Keratinocyte (primary cell): ENCODE measurements at regions not wholly inside any gene's neighbourhood (a gene's known extent, or its start where the extent isn't known, plus 50 kb on each side); places are given as distances from the start of the nearest gene placed in this dataset.

Experiments
- CTCF ChIP-seq, 3 experiments: IDR thresholded peaks in 1 of 3; conservative IDR thresholded peaks in 1 of 3; optimal IDR thresholded peaks in 1 of 3; 2 replicates in 2 of 3; 3 replicates in 1 of 3; pipeline versions ENCODE3 to v1.5.1; 2011; ENCODE audit warnings: low read length in 3 of 3, mild to moderate bottlenecking in 3 of 3, moderate library complexity in 2 of 3, control low read depth in 1 of 3, inconsistent platforms in 1 of 3; ENCODE audit not compliant: insufficient read depth in 2 of 3; ENCODE audit errors: extremely low read depth in 1 of 3
- EZH2 ChIP-seq: IDR thresholded peaks from one replicate; pipeline ENCODE4 v1.6.1; 2012; ENCODE audit warnings: inconsistent platforms, mild to moderate bottlenecking, low read length, moderate library complexity

DNA sequence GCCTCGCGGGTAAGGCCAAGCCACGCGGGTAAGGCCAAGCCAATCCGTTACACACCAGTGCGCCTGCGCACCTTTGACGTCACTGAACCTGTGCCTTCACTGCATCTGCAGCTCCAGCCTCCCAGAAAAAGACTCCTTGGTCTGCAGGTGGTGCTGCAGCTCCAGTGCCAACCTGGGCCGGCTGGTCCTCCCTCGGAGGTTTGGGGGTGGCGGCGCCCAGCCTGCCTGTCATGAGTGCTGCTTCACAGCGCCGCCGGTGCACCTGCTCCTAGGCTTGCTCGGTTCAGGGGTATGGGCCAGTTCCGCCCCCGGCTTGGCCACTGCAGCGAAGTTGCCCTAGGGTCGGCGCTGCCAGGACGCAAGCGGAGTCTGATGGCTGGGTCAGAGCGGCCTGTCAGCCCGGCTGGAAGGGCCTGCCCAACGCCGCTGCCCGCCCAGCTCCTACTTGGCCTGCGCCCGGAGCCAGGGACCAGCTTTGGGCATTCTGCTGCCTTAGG is 146.6 kb downstream of the USP22 start:
- peak in 2 of 3 experiments; percentile 13 to 23 for TF ChIP-seq CTCF (optimal IDR thresholded peaks at IDR 0.05 in 1 of 3, IDR thresholded peaks at IDR 0.05 in 1 of 3, conservative IDR thresholded peaks at IDR 0.05 in 1 of 3; ENCODE audit: extremely low read depth in 1 of 3, insufficient read depth in 2 of 3, low read length in 3 of 3)
- no peak for TF ChIP-seq EZH2
